Bronchial epithelial cell (primary cell): ENCODE measurements at regions not wholly inside any gene's neighbourhood (a gene's known extent, or its start where the extent isn't known, plus 50 kb on each side); places are given as distances from the start of the nearest gene placed in this dataset.
A peak's percentile ranks its signal among the peaks of the same experiment; 100 is the strongest.

ENCODE experiments used
- DNase-seq: peaks from one replicate; pipeline ENCODE4 v3.0.0-alpha.2; 2010; ENCODE audit warnings: low read depth
- FAIRE-seq: peaks from 2 replicates; lab custom pipeline; 2011; peaks lifted over from hg19 to GRCh38; lab: Jason Lieb, UNC
- H3K27me3 ChIP-seq: 2 replicates; pipeline ENCODE4 v1.5.1; 2011; ENCODE audit warnings: low read length; ENCODE audit not compliant: control insufficient read depth, insufficient read depth
- H3K36me3 ChIP-seq: 2 replicates; pipeline ENCODE4 v1.5.1; 2011; ENCODE audit warnings: low read length; ENCODE audit not compliant: control insufficient read depth, insufficient read depth
- H3K4me3 ChIP-seq: 2 replicates; pipeline ENCODE4 v1.5.1; 2011; ENCODE audit warnings: mild to moderate bottlenecking, low read depth, low read length, control low read depth
- TF ChIP-seq, protein P1 (sequence below): IDR thresholded peaks from 2 replicates; pipeline ENCODE4 v1.5.1; 2011; ENCODE audit warnings: mild to moderate bottlenecking, moderate library complexity, low read length, control low read depth, inconsistent platforms; ENCODE audit not compliant: insufficient read depth, severe bottlenecking

DNA sequence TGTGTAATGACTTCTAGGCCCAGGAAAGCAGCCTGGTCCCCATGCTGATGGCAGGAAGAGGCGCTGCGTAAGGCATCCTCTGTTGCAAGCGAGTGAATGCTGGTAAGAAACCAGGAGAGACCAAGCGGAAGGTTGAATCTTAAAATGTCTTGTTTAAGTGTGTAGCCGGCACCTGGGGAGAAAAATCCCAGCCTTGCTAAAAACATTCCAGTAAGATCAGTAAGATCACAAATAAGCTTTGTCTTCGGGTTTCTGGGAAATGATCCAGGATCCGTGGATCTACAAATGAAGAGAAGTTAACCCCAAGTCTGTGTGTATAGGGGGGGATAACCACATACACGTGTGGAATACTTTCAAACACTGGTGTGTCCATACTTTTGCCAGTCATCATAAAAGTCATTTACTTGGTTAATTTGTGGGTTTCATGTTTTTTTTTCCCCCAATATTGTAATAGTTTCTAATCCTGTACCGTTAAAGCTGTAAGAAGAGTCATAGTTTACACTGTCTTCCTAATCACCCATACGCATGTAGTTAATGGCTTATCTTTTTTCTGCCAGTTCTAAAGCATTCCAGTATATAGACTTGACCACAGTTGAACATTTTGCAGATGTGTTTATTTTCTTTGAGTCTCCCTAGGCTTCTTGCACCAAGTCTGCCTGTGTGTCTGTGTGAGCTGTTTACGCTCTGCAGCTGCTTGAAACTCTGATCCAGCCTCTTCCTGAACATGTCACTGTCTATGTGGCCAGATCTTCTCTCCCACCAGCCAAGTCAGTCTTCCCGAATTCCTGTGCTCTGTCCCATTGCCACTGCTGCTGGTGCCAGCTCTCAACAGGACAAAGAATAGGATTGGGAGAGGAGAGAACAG, 135.9 kb upstream of the ARL4C start:
- H3K27me3 ChIP-seq: peaks cover 2% of the 10 kb centered on the region
- TF ChIP-seq, protein P1, sequence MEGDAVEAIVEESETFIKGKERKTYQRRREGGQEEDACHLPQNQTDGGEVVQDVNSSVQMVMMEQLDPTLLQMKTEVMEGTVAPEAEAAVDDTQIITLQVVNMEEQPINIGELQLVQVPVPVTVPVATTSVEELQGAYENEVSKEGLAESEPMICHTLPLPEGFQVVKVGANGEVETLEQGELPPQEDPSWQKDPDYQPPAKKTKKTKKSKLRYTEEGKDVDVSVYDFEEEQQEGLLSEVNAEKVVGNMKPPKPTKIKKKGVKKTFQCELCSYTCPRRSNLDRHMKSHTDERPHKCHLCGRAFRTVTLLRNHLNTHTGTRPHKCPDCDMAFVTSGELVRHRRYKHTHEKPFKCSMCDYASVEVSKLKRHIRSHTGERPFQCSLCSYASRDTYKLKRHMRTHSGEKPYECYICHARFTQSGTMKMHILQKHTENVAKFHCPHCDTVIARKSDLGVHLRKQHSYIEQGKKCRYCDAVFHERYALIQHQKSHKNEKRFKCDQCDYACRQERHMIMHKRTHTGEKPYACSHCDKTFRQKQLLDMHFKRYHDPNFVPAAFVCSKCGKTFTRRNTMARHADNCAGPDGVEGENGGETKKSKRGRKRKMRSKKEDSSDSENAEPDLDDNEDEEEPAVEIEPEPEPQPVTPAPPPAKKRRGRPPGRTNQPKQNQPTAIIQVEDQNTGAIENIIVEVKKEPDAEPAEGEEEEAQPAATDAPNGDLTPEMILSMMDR: no peak
- FAIRE-seq (peak; percentile 85), DNase-seq (no peak)
- H3K36me3 ChIP-seq: no peaks in the 10 kb centered on the region
- no peak overlapping the region for H3K4me3 ChIP-seq

DNA sequence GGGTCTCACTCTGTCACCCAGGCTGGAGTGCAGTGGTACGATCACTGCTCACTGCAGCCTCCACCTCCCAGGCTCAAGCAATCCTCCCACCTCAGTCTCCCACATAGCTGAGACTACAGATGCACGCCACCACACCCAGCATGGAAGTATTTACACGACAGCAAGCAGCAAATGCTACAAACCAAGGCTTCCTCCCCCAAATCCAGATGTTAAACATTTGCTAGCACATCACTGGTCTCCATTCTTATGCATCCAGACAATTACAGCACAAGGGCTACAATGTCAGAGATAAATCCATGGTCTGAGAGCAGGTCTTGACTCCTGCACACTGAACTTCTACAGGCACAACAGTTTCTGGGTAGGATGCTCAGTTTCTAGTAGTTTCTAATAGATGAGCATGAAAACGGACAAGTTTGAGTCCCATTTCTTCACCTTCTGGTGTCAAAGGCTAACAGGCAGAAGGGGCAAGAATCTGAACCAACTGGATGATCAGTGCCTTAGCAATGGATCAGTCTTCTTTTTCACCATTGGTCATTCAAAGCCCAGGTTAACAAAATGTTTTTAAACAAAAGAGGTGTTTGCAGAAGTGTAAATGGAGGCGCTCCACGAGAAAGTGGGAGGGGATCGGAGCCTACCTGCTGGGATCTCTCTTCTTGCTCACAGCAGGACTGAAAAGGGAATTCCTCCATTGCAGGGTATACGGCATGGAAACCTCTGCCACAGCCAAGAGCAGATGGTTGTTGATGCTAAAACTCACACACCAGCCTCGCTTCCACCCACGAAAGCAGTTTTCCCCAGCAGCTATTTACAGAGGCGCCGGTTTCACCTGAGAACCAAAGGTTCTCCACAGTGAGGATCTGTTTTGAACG, 135.0 kb upstream of the ARL4C start:
- Histone ChIP-seq H3K27me3 (peaks cover 2% of the 10 kb centered on the region), H3K36me3 (no peaks in the 10 kb centered on the region), H3K4me3 (no peak overlapping the region)
- FAIRE-seq (no peak), DNase-seq (no peak)
- TF ChIP-seq, protein P1: no peak

DNA sequence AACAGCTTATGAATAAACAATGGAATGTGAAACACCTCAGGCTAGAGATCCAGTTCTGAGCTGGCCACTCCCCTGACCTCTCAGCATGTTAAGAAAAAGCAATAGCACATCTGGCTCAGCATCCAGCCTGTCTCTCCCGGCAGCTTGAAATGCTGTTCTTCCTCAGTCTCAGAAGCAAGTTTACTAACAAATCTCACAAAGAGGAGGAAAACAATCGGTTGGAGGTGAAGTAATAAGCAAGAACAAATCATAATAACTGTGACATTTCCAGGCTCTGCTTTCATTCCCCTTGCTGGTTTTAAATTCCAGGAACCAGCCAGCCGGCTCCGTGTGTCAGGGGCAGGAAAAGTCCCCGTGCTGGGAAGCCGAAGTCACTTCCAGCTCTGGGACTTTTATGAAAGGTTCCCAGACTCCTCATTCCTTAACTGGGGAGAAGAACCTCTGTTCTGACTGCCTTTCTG, 133.9 kb upstream of the ARL4C start:
- FAIRE-seq: no peak
- DNase-seq: peak; percentile 59

DNA sequence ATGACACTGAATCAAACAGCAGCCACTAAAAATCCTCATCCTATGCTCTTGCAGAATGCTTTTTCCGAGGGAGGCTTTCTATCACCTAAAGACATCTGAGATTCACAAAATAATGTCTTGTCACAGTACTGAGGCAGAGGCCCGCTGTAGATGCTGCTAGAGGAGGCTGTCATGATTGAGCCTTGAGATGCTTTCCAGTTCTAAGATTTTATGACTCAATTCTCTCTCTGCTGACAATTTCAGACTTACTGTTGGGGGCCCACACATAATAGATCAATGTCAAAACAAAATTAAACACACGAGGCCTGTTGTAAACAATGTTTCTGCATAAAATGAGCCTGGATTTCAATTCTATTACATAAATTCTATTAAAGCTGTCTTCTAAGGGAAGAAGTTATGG, 132.7 kb upstream of the ARL4C start:
- Histone ChIP-seq H3K4me3 (no peak overlapping the region), H3K27me3 (peaks cover 2% of the 10 kb centered on the region), H3K36me3 (no peaks in the 10 kb centered on the region)
- TF ChIP-seq, protein P1: no peak
- DNase-seq (no peak), FAIRE-seq (no peak)

More for the DNA sequence above, 133.9 kb upstream of the ARL4C start:
- Histone ChIP-seq H3K36me3 (no peaks in the 10 kb centered on the region), H3K27me3 (peaks cover 2% of the 10 kb centered on the region), H3K4me3 (no peak overlapping the region)
- TF ChIP-seq, protein P1: no peak

DNA sequence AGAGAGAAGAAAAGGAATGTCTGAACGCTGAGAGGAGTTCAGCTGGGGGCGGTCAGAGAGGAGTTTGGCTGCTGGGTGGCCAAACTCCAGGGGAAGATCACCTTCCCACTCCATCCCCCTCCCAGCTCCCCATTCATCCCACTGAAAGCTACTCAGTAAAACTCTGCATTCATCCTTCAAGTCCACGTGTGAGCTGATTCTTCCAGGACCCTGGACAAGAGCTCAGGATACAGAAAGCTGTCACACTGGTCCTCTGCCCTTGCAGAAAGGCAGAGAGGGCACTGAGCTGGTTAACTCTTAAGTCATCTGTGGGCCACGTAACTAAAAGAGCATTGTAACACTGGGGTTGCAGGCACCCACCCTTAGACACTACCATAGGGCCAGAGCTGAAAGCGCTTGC, 132.1 kb upstream of the ARL4C start:
- DNase-seq (no peak), FAIRE-seq (no peak)
- Histone ChIP-seq H3K36me3 (no peaks in the 10 kb centered on the region), H3K4me3 (no peak overlapping the region), H3K27me3 (peaks cover 2% of the 10 kb centered on the region)
- TF ChIP-seq, protein P1: no peak
